ENCODE measurements at regions not wholly inside any gene's neighbourhood (a gene's known extent, or its start where the extent isn't known, plus 50 kb on each side); places are given as distances from the start of the nearest gene placed in this dataset.

DNA sequence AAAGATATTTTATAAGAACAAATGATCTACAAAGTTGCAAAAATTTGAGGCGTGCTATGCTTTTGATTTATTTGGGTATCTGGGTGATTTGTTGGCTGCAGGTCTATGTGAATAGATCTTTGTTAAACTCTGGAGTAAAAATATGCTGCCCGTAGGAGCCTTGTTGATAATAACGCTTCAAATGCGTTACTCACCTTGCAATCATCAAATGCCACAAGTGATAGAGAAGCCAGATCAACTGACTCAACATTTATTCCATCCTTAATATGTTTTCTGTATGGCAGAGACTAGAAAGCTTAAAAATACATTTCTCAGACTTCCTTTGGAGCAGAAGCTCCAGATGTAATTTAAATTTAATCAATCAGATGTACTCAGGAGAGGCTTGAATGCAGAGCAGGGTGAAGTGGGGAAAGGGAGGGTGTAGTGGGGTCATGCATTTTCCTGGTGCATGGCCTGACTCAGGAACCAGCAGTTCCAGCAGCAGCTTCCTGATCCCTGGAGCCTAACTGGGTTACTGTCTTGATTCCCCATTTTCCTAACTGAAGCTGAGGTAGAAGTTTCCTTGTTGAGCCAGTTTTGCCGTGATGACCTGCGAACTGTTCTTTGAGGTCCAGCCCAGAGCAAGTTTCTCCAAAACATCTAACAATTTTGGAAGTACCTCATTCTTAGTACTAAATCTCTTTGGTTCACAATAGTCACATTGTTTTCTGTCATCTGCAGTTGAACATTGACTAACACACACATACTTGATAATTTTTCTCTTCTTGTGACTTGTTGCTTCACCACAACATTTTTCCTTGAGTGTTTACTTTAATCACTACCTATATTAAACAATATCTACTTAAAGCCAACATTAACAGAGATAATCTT lies 284.7 kb upstream of the CWC22 start:
- TF ChIP-seq POLR2A (IDR thresholded peaks at IDR 0.05; ENCODE audit: low read depth, low read length) (no peak), POLR2AphosphoS5 (IDR thresholded peaks at IDR 0.05; ENCODE audit: low read depth, low read length) (no peak)
